HUDEP-2 (cell line): ENCODE measurements at regions not wholly inside any gene's neighbourhood (a gene's known extent, or its start where the extent isn't known, plus 50 kb on each side); places are given as distances from the start of the nearest gene placed in this dataset.
"Not testable (repeated sequence)": the region's sequence is repeated elsewhere in the genome, so short reads cannot be mapped to it uniquely, and the experiment has no call there.

Source experiments
- DNase-seq, 76 experiments: peaks; one replicate each; lab custom pipeline; 2025; ENCODE audit not compliant: unreplicated experiment in 76 of 76; lab: John Stamatoyannopoulos, UW

DNA sequence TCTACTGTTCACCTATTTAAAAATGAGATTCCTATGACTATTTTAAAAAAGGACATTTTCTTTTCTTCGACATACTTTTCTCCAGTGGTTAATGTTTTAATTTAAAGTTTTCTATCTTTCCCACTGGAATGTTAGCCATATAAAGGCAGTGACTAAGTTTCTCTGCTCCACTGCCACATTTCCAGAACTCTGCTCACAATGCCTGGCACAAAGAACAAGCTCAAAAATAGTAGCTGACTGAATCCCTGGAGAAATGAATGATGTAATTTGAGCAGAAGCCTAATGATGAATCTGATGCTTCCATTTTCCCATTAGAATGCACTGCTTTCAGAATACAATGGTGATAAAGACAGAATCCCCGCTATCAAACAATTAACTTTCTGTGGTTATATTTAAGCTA is 817.8 kb downstream of the MTRR start:
- no peak for DNase-seq

DNA sequence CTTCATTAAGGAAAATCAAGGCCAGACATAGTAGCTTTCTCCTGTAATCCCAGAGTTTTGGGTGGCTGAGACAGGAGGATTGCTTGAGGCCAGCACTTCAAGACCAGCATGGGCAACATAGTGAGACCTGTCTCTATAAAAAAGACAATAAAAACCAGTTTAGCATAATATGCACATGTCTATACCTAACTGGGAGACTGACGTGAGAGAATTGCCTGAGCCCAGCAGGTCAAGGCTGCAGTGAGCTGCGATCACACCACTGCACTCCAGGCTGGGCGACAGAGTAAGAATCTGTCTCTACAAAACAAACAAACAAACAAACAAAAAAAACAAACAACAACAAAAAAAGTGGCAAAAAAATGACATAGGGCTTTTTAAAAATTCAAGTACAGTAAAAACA is 820.8 kb downstream of the MTRR start:
- DNase-seq, result no peak

DNA sequence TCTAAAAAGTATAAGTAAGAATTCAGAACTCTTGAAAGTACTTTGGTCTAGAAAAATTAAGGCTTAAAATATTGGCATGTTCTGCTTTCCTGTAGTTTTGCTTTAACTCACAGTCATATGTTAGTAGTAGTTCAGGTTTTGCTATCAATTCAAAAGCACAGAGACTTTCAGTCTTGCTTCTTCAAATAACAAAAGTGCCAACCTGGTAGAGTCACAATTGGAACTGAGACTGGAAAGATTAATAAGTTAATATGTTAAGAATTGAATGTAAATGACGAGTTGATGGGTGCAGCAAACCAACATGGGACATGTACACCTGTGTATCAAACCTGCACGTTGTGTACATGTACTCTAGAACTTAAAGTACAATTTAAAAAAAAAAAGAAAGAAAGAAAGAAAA is 822.3 kb downstream of the MTRR start:
- DNase-seq, result no peak

DNA sequence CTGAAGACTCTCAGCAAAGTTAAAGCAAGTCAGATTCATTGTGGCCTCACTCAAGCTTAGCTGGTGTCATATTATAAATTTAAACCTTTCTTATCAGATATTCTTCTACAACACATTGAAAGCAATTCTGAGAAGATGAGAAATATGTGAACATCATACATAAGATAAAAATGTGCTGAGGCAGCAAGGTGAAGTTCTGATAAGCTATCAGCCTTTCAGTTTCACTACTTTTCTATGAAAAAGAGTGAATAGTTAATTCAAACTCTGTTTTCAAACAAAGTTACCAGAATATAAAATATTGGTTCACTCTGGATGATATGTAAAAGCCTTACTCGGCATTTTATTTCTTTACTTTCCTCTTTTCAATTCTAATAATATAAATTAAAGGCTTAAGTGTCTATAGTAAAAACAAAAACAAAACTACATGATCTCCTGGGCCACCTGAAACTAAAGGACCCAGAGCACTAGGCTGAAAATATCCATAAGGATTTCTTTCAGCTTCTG is 824.4 kb downstream of the MTRR start:
- DNase-seq, result no peak

DNA sequence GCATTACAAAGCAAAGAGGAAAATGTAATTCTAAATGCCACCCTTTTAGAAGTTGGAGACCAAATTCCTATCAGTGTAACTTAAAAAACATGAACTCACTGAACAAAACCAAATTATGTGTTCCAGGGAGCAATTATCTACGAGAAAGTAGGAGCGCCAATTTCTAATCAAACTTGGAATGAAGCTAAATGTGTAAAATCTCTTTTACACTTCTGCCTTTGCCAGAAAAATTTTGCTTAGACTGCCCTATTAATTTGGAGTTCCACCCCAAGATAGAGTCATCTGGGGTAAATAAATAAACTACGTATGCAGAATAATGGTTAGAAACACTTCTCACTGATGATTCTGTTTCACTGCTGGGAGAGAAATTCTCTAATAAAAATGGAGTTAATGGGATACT is 825.6 kb downstream of the MTRR start:
- DNase-seq, result no peak

DNA sequence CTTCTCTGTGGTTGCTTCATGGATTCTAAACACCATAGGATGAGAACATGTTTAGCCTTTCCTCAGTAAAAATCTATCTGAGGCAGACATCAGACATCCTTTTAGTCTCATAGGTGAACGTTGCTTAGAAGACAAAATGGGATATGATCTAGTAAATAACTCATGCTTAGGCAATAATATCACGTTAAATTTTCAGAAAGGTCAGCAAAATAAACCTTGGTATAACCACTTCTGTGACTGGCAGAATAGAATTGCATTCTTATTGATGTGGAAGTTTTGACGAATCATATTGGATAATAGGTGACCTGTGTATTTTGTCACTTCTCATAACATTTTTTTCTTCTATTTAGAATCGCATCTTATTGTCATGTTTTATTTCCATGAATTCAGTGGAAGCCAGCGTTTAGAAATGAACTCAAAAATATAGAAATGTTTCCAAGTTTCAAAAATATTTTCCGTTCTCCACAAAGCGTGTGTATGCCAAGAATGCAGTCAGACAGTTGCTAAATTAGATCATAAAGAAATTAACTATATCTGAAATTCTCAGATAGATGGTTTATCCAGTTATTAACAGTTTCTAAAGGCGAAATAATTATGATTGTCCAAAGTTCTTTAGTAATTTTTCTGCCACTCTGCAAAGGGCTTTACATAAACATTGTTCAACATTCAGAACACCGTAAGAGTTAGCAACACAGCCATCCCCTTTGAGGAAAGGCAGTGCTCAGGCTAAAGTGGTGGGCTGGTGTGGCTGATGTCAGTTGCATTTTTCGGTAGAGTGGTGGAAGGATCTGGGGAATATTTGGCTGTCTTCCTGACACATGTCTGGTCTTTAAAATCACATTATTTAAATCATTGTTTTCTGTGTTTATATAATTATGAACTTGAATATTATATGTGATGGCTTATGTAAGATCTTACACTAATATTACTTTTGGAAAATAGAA is 827.2 kb downstream of the MTRR start:
- no peak for DNase-seq

DNA sequence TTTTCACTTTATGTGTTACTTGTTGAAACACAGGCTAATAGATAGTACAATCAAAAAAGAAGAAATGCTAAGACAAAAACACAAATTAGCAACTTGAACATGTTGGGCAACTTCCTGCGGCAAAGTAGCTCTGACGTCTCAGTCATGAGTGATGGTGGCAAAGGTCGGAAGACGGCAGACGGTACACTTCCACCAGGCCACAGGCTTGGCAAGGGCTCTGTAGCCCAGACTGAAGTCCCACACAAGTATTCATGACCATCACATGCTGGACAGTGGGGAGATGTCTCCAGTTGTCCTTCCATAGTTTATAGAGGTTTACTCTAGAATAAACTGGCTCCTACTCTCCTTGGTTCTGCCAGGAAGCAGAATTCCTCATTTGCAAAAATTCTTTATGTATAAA is 831.3 kb downstream of the MTRR start:
- no peak for DNase-seq

DNA sequence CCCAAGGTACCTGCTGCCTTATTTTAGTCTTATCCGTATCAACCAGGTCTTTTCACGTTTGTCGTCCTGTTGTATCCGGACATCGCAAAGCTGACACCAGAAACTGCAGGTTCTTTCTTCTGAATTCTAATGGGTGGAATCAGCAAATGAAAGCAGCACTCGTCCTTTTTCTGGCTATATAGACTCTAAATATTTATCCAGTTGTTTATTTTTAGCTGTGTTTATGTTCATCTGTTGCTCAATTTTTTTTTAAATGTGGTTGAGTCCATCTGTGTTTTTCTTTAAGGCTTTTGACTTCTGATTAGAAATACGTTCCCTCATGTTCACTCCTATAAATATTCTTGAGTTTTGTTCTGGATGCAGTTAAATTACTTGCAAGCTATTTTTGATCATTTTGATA is 831.7 kb downstream of the MTRR start:
- no peak for DNase-seq

DNA sequence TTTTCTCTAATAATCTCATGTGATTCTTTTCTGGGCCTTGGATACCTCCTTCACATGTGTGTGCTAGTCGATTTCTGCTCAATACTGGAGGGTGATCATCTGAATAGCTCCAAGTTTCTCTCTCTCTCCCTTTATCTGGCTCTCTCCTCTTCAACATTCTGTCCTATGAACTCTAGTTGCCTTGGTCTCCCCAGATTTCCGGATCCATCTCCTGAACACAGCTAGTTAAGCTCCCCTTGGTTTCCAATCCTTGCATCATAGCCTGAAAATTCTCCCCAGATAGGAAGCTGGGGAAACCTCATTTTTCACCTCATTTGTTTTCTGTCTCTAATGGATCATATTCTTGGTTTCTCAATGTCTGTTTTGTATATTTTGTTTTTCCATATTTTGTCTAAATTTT is 832.3 kb downstream of the MTRR start:
- DNase-seq, result no peak

DNA sequence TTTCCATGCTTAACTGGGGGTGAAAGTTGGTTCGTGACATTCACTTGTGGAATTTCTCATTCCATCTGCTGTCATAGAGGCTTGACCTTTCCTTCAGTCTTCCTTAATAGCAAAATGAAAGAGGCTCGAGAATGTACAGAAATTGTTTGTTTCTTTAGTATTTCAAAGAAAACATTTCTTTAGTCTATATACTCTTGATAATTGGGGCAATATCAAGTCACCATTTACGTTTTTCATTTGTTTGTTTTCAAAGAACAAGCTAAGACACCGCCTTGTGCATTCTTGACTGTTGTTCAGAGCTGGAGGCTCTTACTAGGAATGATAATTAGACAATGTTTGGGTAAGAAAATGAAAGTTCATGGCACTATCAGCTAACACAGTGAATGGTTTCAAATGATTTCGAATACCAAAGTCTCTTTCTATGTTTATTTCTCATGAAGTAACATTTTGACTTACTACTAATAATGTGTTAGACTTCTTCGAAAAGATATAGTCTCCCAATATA is 835.4 kb downstream of the SEMA5A start:
- DNase-seq, result no peak

DNA sequence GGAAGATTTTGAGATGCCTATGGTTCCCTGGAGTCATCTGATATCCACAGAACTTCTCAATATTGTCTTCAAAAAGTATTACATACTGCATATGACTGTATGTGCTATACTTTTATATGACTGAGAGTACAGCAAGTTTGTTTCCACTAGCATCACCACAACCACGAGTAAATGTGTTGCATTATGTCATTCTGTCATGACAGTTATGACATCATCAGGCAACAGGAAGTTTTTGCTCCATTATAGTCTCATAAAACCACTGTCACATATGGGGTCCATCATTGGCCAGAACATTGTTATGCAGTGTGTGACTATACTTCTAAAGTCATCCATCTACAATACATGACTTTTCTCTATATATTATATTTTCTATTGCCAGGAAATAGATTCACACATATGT is 831.7 kb downstream of the SEMA5A start:
- DNase-seq, result no peak

DNA sequence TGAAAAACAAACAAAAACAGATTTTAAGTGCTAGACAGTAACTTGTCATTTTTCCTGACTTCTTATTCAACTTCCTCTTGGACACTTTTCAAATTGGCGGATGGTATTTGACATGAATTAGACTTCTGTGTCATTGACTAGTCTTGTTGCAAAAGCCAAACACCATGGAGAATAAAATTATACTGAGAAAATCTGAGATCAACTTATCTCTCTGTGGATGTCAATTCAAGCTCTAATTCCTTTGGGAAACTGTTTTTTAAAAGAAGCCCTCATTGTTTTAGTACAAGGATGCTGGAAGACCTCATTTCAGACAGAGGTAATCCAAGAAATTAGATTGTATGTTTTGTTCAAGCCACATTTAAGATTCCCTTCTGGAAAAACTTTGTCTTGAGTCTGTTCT is 831.0 kb downstream of the SEMA5A start:
- no peak for DNase-seq

DNA sequence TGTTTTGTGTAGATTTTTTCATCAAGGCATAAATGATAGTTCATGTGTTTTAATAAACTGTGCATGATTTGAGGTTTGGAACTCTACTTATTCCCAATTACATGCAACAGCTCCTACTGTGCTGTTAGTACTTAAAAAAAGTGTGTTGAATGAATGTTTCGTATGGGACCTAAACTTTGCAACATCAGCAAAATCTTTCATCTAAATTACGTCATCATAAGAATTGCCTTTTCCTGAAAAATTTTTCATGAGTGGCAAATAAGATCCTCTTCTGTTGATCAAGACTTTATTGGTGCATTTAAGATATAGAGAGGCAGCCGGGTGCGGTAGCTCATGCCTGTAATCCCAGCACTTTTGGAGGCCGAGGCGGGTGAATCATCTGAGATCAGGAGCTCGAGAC is 826.1 kb downstream of the SEMA5A start:
- DNase-seq, result no peak

DNA sequence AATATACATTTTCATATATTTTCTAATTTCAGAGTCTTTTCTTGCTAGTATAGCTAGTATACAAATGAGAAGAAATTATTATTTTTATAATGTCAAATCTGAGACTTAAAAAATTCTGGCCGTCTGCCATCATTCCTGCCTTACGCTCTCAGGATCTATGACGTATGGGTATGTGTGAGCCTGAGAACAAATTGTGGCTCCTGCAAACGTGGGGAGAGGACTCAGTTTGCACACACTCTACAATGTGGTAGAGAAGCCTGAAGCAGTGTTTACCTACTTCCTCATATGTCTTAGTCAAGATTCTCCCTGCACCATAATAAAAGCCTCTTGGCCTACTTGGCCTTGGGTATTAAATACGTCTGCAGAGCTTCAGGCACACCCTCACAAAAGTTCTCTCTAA is 825.4 kb downstream of the SEMA5A start:
- DNase-seq, result no peak

DNA sequence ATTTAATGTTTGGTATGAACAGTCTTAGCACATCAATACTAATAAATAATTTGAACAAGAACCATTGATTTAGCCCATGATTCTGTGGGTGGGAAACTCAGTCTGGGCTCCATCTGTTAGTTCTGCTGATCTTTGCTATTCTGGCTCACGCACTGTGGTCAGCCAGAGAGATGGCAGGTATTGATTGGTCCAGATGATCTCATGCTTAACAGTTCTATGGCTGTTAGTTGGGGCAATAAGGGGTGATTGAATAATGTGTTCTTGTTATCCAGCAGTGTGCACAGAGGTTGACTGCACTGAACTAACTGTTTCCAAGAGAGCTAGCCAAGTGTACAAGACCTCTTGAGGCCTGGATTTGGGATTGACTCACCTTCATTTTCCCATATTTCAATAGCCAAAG is 824.3 kb downstream of the SEMA5A start:
- no peak for DNase-seq

DNA sequence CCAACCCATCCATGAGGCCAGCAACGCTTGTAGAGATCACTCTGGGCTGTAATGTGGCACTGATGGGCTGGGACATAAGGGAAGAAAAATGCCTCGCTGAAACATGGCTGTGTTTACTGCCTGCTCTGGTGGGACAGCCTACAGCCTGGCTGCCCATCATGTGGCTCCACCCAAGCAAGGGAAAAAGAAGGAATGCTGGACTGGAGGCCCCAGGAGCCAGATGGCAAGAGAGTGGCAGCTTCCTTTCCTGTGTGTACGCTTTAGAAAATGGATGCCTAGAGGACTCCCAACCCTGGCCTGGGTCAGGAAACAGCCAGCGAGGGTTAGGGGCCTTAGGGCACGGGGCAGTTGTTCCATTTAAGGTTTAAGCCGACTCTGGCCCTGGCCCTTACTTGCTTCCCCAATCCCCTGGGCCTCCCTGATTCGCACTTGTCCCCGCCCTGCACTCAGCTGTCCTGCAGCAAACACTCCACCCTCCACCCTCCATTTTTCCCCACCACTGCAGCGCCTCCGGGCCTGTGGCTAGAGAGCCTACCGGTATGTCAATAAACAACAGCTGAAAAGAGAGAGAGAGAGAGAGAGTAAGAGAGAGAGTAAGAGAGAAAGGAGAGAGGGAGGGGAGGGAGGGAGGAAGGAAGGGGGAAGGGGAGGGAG is 819.4 kb downstream of the SEMA5A start:
- DNase-seq, result no peak

DNA sequence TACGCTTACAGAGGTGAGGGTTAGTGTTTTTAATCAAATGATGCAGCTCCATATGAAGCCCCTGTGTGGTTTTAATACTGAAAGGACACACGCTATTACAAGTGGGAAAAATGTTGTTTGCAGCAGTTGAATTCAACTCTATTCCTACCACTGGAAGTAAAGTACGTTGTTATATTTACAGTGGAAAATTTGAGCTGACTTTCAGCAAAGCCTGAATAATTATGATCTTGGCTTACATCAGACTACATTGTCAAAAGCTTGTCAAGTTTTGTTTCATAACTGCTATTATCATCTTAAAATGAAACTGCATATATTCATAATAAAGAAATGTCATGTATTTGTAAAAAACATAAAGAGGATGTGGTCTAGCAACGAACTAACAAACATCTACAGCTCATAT is 818.5 kb downstream of the SEMA5A start:
- DNase-seq, result no peak

DNA sequence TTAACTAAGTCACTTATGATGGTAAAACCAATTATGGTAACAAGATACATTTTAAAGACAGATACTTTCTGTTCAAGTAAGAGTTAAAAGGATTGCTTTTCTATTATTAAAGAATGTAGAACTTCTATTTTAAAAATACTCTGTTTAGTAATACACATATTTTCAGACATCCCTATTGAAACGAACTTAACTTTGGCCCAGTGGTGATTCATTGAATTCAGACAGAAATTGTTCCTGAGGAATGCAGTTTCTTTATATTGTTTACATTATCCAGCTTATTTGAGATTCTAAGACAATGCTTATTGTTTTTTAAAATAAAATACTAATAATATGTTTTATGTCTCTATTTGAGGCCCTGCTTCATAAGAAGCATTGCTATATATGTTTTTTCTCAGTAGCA is 816.4 kb downstream of the SEMA5A start:
- no peak for DNase-seq

DNA sequence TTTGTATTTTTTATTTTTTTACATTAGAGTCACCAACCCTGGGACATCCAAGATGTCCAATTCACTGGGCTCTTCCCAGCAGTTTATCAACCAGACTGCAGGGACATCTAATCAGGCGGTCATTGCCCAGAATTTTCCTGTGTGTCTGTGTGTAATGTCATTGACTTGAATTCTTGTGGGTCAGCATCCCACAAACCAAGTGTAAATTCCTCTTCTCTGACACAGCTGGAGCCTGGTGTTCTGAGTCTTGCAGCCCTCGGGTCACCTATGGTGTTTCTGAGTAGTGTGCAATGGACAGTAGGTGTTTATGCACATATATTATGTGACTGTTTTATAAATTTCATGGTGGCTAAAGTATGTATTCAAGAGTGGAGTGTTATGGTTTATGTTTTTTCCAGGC is 815.7 kb downstream of the SEMA5A start:
- DNase-seq, result no peak

DNA sequence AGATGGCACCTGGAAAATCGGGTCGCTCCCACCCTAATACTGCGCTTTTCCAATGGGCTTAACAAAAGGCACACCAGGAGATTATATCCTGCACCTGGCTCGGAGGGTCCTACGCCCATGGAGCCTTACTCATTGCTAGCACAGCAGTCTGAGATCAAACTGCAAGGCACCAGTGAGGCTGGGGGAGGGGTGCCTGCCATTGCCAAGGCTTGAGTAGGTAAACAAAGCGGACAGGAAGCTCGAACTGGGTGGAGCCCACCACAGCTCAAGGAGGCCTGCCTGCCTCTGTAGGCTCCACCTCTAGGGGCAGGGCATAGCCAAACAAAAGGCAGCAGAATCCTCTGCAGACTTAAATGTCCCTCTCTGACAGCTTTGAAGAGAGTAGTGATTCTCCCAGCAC is 814.8 kb downstream of the SEMA5A start:
- DNase-seq, result not testable (repeated sequence)

DNA sequence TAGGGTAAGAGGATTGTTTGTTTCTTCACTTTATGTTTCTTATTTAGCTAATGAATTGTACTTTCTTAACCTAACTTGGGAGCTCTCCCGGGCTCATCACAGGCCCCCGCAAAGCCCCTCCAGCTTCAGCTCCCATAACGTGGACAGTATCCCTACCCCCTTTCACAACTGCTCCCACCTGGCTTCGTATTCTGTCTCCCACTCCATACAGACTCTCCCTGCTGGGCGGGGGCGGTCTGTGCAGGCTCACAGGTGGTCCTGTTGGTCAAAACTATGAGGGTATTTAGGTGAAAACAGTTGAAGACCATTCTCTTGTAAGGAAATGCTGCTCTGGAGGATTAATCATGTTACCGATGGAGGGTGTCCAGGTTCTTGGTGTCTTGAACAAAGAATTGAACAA is 805.3 kb downstream of the SEMA5A start:
- no peak for DNase-seq

DNA sequence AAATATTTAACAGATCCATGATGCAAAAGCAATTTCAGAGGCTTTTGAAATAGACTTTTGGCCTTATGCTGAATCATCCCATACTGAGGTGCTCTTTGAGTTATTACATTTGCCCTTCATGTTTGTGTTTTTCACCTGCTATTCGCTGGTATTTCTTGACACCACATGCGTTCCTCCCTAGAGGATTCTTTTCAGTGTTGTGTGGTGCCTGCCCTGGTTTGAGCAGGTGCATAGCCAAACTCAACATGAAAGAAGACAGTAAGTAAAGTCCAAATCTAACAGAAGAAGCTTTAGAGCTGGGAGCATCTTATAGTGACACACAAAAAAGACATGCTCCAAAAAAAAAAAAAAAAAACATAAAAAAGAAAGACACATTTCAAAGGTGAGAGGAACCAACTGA is 796.3 kb downstream of the SEMA5A start:
- DNase-seq, result no peak
